GM18520 (cell line): ENCODE measurements at regions not wholly inside any gene's neighbourhood (a gene's known extent, or its start where the extent isn't known, plus 50 kb on each side); places are given as distances from the start of the nearest gene placed in this dataset.

Experiments used
- ATAC-seq: cut with Tn5 transposase; IDR thresholded peaks from one replicate; pipeline ENCODE4 v1.9.1; 2021; ENCODE audit not compliant: unreplicated experiment

DNA sequence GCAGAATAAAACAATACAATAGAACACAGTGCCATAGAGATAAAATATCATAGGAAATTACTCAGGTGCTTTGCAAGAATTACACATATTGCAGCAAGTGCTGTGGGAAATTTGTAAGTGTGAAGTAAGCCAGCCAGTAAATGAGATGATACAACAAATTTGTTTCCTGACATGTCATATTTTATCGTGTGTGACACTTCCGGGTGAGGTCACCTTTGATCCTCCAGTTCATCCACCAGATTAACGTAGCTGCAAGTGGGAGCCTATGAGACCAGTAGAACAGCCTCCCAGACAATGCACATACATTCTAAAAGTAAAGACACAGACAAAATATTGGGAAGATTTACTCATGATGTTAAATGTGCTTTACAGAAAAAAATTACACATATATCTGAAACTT is 72.2 kb downstream of the PRDM9 start:
- no peak for ATAC-seq

- no peak for ATAC-seq
Measured at GRCh38 chr5:23583081-23583480, 75.7 kb downstream of the PRDM9 start.

DNA sequence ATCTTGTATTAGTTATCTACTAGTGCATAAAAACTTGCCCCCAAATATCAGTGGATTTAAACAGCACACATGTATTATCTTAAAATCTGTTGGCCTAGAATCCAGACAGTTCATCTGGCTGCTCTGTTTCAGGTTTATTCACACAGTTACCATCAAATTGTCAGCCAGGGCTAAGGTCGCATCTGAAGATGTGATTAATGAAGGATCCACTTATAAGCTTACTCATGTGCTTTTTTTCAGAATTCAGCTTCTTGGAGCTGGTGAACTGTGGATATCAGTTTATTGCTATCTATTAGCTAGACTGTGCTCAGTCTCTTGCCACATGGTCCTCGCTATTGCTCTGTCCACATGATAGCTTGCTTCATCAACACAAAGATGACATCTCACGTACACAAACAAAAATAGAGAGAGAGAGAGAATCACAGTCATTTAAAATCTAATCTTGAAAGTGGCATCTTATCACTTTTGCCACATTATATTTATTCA is 81.5 kb downstream of the PRDM9 start:
- ATAC-seq: no peak

- ATAC-seq: no peak
Measured at GRCh38 chr5:23591250-23591649, 83.8 kb downstream of the PRDM9 start.

DNA sequence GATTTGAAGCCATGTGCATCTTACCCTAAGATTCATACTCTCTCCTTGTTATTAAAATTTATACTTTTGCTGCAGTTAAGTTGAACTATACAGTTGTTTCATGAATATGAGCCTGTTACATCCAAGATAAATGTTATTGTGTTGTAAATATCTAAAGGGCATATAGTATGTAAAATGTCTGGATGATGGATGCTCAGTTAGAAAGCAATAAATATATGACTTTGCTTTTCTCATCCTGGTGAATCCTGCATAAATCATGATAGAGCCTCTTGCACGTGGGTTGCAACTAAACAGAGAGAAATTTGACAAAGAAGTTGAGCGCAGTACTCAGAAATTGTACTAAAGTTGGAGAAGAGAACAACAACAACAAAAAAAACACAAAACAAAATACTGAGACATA is 99.5 kb downstream of the PRDM9 start:
- no peak for ATAC-seq

- ATAC-seq: no peak
Measured at GRCh38 chr5:23612701-23613100, 105.3 kb downstream of the PRDM9 start.

DNA sequence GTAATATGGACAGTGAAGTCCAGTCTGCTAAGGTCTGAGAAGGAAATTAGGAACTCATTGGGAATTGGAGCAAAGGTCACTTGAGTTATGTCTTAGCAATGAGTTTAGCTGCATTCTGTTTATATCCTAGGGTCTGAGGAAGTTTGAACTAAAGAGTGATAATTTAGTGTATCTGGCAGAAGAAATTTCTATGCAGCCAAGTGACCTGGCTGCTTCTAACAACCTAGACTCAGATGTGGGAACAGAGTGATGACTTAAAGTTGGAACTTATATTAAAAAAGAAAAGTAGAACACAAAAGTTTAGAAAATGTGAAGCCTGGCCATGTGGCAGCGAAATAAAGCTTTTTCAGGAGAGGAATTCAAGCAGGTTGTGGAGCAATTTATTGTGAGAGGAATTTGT is 106.2 kb downstream of the PRDM9 start:
- no peak for ATAC-seq

DNA sequence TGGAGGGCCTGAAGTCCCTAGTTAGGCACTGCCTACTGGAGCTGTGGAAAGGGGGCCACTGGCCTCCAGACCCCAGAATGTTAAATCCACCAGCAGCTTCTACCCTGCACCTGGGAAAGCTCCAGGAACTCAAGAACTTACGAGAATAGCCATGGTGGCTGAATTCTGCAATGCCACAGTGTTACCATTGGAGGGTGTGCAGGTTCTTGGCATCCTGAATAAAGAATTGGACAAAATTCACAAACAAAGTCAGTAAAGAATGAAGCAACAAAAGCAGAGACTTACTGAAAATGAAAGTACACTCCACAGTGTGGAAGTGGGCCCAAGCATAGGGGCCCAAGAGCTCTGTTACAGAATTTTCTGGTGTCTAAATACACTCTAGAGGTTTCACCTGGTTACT is 107.0 kb downstream of the PRDM9 start:
- no peak for ATAC-seq

GRCh38 chr5:23626961-23627360 is 119.6 kb downstream of the PRDM9 start:
- ATAC-seq: no peak

DNA sequence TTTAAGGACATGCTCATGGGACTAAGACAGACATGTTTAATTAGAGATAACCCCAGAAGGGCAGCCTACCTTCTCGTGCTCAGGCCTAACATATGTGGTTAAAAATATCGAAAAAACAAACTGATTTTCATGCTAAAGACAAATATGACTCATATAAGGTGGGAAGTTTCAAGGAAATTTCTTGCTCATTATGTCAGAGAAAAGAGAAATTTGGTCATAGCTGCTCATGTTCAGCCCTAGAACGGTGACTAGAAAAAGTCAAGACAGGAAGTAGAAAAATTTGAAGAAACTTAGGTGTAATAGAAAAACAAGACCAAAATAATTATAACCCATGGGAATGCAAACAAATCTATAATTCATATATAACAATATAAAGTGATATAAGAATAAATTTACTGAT is 120.6 kb downstream of the PRDM9 start:
- ATAC-seq: no peak

- no peak for ATAC-seq
Measured at GRCh38 chr5:23629396-23629795, 122.0 kb downstream of the PRDM9 start.

DNA sequence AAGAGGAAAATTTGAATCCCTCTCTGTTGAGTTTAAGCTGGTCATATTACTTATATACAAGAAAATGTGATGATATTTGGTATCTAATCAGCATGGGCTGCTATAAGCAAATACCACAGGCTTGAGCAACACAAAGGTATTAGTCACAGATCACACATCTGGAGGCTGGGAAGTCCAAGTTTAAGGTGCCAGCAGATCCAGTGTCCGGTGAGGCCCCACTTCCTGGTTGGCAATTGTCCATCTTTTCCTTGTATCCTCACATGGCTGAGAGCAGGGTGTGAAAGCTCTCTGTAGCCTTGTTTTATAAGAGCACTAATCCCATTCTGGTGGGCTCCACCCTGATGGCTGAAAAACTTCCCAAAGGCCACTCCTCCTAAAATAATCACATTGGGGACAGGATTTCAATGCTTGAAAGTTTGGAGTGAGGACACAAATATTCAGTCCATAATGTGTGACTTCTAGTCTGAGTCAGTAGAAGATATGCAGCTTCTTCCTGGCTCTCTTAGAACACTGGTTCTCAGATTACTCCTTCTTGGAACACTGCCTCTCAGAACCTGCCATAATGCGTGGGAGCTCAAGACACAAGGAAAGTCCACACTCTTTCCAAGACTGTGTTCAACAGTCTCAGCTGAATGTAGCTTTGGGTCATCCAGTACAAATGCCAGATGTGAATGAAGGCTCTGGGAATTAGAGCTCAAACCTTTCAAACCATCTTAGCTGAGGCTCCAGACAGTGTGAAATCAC is 124.1 kb downstream of the PRDM9 start:
- ATAC-seq: no peak

GRCh38 chr5:23635938-23636337 is 128.5 kb downstream of the PRDM9 start:
- ATAC-seq: no peak

DNA sequence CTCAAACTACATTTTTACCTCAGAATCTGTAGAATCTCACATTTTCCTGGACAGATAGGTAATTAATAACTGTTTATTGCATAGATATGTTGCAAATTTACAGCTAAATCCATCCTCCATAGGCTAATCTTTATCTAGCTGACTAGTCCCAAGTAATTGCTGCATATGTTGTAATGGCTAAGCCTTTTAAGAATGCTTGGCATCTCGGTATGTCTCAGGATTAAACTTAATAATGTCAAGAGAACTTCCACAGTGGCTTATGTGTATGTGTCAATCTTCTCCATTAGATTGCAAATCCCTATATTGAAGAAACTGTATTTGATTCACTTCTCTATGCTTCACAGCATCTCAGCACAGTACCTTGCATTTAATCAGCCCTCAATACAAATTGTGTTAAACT is 131.9 kb downstream of the PRDM9 start:
- ATAC-seq: no peak

- ATAC-seq: no peak
Measured at GRCh38 chr5:23648656-23649055, 141.2 kb downstream of the PRDM9 start.

DNA sequence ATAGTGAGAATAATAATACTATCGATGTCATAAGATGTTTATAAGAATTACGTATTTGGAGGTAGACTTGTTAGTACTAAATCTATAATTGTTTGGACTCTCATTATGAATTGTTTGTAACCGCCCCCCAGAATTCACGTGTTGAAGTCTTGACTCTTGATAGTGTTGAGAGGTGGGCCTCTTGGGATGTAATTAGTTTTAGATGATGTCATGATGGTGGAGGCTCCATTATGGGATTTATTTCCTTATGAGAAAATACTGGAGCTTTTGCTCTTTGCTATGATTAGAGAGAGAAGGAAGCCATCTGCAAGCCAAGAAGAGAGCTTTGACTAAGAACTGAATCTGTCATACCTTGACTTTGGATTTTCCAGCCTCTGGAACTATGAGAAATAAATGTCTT is 142.2 kb downstream of the PRDM9 start:
- ATAC-seq: no peak

DNA sequence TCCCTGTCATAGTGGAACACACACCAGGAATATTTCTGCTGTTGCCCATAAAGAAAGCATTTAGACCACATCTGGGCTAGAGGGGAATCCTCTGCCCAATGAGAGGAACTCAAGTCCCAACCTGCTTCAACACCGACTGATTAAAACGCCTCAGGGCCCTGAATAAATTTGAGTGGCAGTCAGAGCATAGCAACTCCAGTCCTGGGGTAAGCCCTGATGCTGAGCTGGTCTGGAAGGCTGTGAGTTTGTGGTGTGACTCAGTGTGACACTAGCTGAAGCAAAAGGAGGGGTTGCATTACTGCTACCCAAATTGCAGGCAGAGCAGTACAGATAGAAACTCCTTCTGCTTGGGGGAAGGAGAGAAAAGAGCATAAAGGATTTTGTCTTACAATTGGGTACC is 148.3 kb downstream of the PRDM9 start:
- no peak for ATAC-seq

DNA sequence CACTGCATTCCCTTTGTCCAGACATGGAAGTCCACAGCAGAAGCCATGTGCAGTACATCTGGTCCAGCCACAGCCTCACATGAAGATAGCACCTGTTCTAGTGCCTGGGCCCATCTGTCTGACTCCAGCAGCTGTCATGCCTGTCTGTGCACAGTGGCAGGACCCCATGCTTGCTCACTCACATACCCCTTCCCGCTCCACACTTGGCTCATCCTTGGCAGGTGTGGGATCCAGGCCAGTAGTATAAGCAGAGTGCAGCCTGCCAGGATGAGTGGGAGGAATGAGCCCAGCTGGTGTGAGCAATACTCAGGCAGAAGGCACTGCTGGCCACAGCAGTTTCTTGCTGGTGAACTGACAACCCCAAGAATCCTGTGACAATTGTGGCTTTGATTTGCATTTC is 168.0 kb downstream of the PRDM9 start:
- ATAC-seq: no peak

GRCh38 chr5:23677996-23678395 is 170.6 kb downstream of the PRDM9 start:
- no peak for ATAC-seq

DNA sequence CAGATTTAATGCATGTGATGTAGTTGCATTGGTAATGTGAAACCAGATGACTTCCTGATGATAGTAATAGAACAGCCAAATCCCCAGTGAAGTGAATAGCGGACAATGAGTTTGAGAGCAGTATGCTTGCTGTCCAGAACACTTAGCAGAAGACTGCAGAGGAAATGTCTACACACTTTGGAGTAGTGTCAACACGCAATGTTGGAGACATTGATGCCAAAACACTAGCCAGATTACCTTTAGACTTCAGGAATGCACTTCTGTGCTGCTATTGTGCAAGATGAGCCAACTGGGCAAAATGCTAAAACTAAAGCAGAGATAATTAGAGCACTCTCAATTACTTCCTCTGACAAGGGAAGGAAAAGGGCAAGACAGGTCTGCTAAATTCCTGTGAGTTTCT is 176.7 kb downstream of the PRDM9 start:
- no peak for ATAC-seq

DNA sequence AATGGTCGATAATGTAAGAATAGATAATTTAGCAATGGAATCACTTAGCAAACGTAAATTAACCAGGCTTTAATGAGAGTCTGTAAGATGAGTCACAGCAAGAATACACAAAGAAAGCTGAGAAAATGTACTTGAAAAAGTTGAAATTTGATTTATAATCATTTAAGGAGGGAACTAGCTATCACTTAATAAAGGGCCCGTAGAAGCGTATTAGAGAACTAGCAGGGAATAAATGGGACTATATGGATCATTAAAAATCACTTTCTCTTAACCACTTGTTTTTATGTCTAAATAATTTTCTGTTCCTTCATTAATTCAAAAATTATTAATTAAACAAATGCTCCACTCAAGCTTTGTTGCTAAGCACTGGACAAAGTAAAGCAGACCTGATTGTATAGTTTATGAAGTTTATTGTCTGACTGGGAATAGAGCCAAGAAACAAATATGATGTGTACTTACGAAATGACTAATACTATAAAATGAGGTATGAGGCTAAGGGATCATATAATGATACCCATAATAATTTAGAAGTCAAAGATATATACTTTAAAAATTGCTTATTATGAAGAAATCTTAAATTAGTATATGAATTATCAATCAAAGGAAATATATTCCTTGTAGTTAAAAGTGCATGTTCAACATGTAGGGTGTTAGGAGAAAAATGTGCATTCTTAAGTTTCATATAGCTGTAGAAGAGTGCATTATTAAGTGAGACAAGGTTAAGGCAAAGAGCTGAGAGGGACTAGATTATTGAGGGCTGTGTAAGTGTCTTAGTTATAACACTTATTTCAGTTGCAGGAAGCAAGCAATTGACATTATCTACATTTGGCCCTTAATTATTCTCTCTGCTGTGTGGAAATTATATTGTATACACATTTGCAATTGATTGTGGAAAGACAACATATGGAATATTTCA is 196.8 kb downstream of the PRDM9 start:
- no peak for ATAC-seq

DNA sequence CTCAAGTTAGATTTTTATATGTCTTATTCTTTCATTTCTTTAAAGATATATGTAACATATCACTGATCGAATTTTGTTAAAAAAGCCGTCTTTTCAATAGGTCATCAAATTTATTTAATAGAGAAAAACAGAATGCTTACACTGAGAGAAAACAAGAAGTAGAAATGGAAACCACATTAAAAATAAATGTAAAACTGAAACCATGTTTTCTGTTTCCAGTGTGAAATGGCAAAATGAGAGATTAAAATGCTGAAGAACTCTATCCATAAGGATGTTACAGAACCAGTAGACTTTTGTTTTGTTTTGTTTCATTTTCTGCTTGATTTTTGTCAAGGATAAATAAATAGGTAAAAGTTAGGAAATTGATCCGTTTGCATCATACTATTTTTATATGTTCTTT is 210.1 kb downstream of the PRDM9 start:
- ATAC-seq: no peak
